Esophagus muscularis mucosa (tissue), 4 donors: ENCODE measurements at regions not wholly inside any gene's neighbourhood (a gene's known extent, or its start where the extent isn't known, plus 50 kb on each side); places are given as distances from the start of the nearest gene placed in this dataset.

ENCODE experiments used
- EP300 ChIP-seq: sonication (generic); formaldehyde crosslinking; IDR thresholded peaks from one replicate; pipeline ENCODE4 v1.6.1; 2017; ENCODE audit warnings: antibody characterized with exemption
- POLR2A ChIP-seq: fragments of 450-650 bp; IDR thresholded peaks from one replicate; pipeline ENCODE4 v1.6.1; 2017; ENCODE audit warnings: antibody characterized with exemption, moderate library complexity, mild to moderate bottlenecking, low read depth
- POLR2AphosphoS5 ChIP-seq, 2 donors: sonication (generic); formaldehyde crosslinking; IDR thresholded peaks; one replicate each; pipeline ENCODE4 v1.6.1; 2017; ENCODE audit warnings: antibody characterized with exemption in 2 of 2
- TF ChIP-seq, protein P1 (sequence below), 3 experiments: fragments of 200-600 bp in 2 of 3; fragments of 450-650 bp in 1 of 3; sonication (generic) in 2 of 3; IDR thresholded peaks; one replicate each; pipeline ENCODE4 v1.5.1; 2017 to 2019; ENCODE audit warnings: antibody characterized with exemption in 3 of 3, mild to moderate bottlenecking in 2 of 3, moderate library complexity in 1 of 3

DNA sequence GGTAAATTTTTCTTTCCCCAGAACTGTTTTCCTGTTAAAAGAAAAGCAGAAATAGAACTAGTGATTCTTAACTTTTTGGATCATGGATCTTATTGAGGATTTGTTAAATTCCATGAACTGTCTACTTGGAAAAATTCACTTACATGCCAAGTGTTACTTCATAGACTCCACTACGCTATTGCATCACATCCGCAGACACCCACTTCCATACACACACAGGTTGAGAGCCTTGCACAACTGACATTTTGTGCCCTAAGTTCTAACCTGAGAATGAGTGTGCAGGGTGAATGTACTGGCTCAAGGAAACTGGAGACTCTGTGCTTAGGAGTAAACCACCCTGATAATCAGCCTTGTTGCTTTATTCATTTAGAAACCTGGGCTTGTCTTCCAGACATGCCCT lies 250.5 kb upstream of the EDA2R start:
- TF ChIP-seq, protein P1, sequence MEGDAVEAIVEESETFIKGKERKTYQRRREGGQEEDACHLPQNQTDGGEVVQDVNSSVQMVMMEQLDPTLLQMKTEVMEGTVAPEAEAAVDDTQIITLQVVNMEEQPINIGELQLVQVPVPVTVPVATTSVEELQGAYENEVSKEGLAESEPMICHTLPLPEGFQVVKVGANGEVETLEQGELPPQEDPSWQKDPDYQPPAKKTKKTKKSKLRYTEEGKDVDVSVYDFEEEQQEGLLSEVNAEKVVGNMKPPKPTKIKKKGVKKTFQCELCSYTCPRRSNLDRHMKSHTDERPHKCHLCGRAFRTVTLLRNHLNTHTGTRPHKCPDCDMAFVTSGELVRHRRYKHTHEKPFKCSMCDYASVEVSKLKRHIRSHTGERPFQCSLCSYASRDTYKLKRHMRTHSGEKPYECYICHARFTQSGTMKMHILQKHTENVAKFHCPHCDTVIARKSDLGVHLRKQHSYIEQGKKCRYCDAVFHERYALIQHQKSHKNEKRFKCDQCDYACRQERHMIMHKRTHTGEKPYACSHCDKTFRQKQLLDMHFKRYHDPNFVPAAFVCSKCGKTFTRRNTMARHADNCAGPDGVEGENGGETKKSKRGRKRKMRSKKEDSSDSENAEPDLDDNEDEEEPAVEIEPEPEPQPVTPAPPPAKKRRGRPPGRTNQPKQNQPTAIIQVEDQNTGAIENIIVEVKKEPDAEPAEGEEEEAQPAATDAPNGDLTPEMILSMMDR (IDR thresholded peaks at IDR 0.05): no peak
- no peak for TF ChIP-seq POLR2AphosphoS5 (IDR thresholded peaks at IDR 0.05)
- no peak for TF ChIP-seq POLR2A
- no peak for TF ChIP-seq EP300
